WERI-Rb-1 (cell line): ENCODE measurements at regions not wholly inside any gene's neighbourhood (a gene's known extent, or its start where the extent isn't known, plus 50 kb on each side); places are given as distances from the start of the nearest gene placed in this dataset.

Source experiments
- DNase-seq: peaks from one replicate; pipeline ENCODE4 v3.0.0-alpha.2; 2020
- H3K27ac ChIP-seq: fragments of 250-450 bp; sonication (Bioruptor Pico); 2 replicates; pipeline ENCODE4 v1.5.1; 2020; ENCODE audit warnings: mild to moderate bottlenecking, moderate library complexity
- H3K27me3 ChIP-seq: fragments of 250-450 bp; sonication (Bioruptor Pico); 2 replicates; pipeline ENCODE4 v1.5.1; 2021; ENCODE audit warnings: mild to moderate bottlenecking, low read depth, moderate library complexity; ENCODE audit not compliant: insufficient read depth, severe bottlenecking
- H3K36me3 ChIP-seq: fragments of 250-450 bp; sonication (Bioruptor Pico); 2 replicates; pipeline ENCODE4 v1.5.1; 2020; ENCODE audit warnings: mild to moderate bottlenecking, moderate library complexity
- H3K4me3 ChIP-seq: 2 replicates; pipeline ENCODE4 v1.5.1; 2011; ENCODE audit warnings: low read depth, mild to moderate bottlenecking, control low read depth, low read length
- H3K9me3 ChIP-seq: fragments of 250-450 bp; sonication (Bioruptor Pico); 2 replicates; pipeline ENCODE4 v1.5.1; 2021; ENCODE audit warnings: mild to moderate bottlenecking, moderate library complexity; ENCODE audit not compliant: severe bottlenecking
- CTCF ChIP-seq: IDR thresholded peaks from 2 replicates; pipeline ENCODE4 v1.5.1; 2011; ENCODE audit warnings: low read depth, mild to moderate bottlenecking, control low read depth, inconsistent platforms, low read length

- no peaks in the 10 kb centered on the region for H3K9me3 ChIP-seq
- no peaks in the 10 kb centered on the region for H3K27me3 ChIP-seq
- no peak overlapping the region for H3K4me3 ChIP-seq
- H3K36me3 ChIP-seq: no peaks in the 10 kb centered on the region
- DNase-seq: no peak
- TF ChIP-seq CTCF: no peak
- no peak overlapping the region for H3K27ac ChIP-seq
Measured at GRCh38 chr21:19018529-19018928, 614.9 kb upstream of the TMPRSS15 start.

GRCh38 chr21:19022978-19023377, 619.4 kb upstream of the TMPRSS15 start:
- no peaks in the 10 kb centered on the region for H3K36me3 ChIP-seq
- no peak overlapping the region for H3K4me3 ChIP-seq
- no peak for DNase-seq
- H3K27ac ChIP-seq: no peak overlapping the region
- H3K27me3 ChIP-seq: peaks cover 4% of the 10 kb centered on the region
- TF ChIP-seq CTCF: no peak
- H3K9me3 ChIP-seq: no peaks in the 10 kb centered on the region

- no peak for TF ChIP-seq CTCF
- H3K4me3 ChIP-seq: no peak overlapping the region
- no peak for DNase-seq
- H3K27ac ChIP-seq: no peak overlapping the region
- H3K9me3 ChIP-seq: no peaks in the 10 kb centered on the region
- H3K36me3 ChIP-seq: no peaks in the 10 kb centered on the region
- peaks cover 8% of the 10 kb centered on the region for H3K27me3 ChIP-seq
Measured at GRCh38 chr21:19026911-19027310, 623.3 kb upstream of the TMPRSS15 start.

- Histone ChIP-seq H3K36me3 (no peaks in the 10 kb centered on the region), H3K9me3 (no peaks in the 10 kb centered on the region), H3K27me3 (peaks cover 10% of the 10 kb centered on the region), H3K27ac (no peak overlapping the region), H3K4me3 (no peak overlapping the region)
- DNase-seq: no peak
- TF ChIP-seq CTCF: no peak
Measured at GRCh38 chr21:19029816-19030215, 626.2 kb upstream of the TMPRSS15 start.

- Histone ChIP-seq H3K9me3 (no peaks in the 10 kb centered on the region), H3K27me3 (peaks cover 6% of the 10 kb centered on the region), H3K4me3 (no peak overlapping the region), H3K36me3 (no peaks in the 10 kb centered on the region), H3K27ac (no peak overlapping the region)
- no peak for TF ChIP-seq CTCF
- no peak for DNase-seq
Measured at GRCh38 chr21:19031953-19032352, 628.4 kb upstream of the TMPRSS15 start.

- no peak for DNase-seq
- no peak overlapping the region for H3K4me3 ChIP-seq
- H3K36me3 ChIP-seq: no peaks in the 10 kb centered on the region
- TF ChIP-seq CTCF: no peak
- peaks cover 6% of the 10 kb centered on the region for H3K27me3 ChIP-seq
- H3K9me3 ChIP-seq: no peaks in the 10 kb centered on the region
- H3K27ac ChIP-seq: no peak overlapping the region
Measured at GRCh38 chr21:19034041-19034440, 630.5 kb upstream of the TMPRSS15 start.
